Central memory CD4-positive, alpha-beta T cell (primary cell): ENCODE measurements at regions not wholly inside any gene's neighbourhood (a gene's known extent, or its start where the extent isn't known, plus 50 kb on each side); places are given as distances from the start of the nearest gene placed in this dataset.
"Not testable (repeated sequence)": the region's sequence is repeated elsewhere in the genome, so short reads cannot be mapped to it uniquely, and the experiment has no call there.

Experiments used
- DNase-seq: peaks from one replicate; pipeline ENCODE4 v3.0.0; 2022

- peak; percentile 77 for DNase-seq
These were observed 59.1 kb downstream of the ZNF467 start for GRCh38 chr7:149714081-149714909.

GRCh38 chr7:149713731-149714068 is 59.7 kb downstream of the ZNF467 start:
- no peak for DNase-seq

- no peak for DNase-seq
These were observed 60.2 kb downstream of the ZNF467 start for GRCh38 chr7:149713061-149713730.

- no peak for DNase-seq
These were observed 65.4 kb downstream of the ZNF467 start for GRCh38 chr7:149708026-149708425.

- DNase-seq: no peak
These were observed 65.9 kb downstream of the ZNF467 start for GRCh38 chr7:149707448-149707886.

- no peak for DNase-seq
These were observed 67.0 kb downstream of the ZNF467 start for GRCh38 chr7:149706398-149706797.

GRCh38 chr7:149704507-149704906 is 68.9 kb downstream of the ZNF467 start:
- DNase-seq: no peak

- no peak for DNase-seq
These were observed 70.2 kb downstream of the ZNF467 start for GRCh38 chr7:149703044-149703650.

GRCh38 chr7:149701495-149702240 is 71.7 kb downstream of the ZNF467 start:
- DNase-seq: no peak

GRCh38 chr7:149697767-149698166 is 75.6 kb downstream of the ZNF467 start:
- DNase-seq: not testable (repeated sequence)

GRCh38 chr7:149696280-149696679 is 77.1 kb downstream of the ZNF467 start:
- no peak for DNase-seq

- DNase-seq: no peak
These were observed 80.8 kb downstream of the ZNF467 start for GRCh38 chr7:149692557-149692982.

- DNase-seq: no peak
These were observed 81.3 kb downstream of the ZNF467 start for GRCh38 chr7:149692056-149692455.

GRCh38 chr7:149690688-149691446 is 82.5 kb downstream of the ZNF467 start:
- DNase-seq: no peak

- no peak for DNase-seq
These were observed 84.1 kb downstream of the ZNF467 start for GRCh38 chr7:149689291-149689721.

- no peak for DNase-seq
These were observed 84.6 kb downstream of the ZNF467 start for GRCh38 chr7:149688836-149689235.

- DNase-seq: not testable (repeated sequence)
These were observed 85.6 kb downstream of the ZNF467 start for GRCh38 chr7:149687820-149688219.

- DNase-seq: no peak
These were observed 86.9 kb downstream of the ZNF467 start for GRCh38 chr7:149686449-149686848.

GRCh38 chr7:149686011-149686410 is 87.4 kb downstream of the ZNF467 start:
- DNase-seq: no peak

- no peak for DNase-seq
These were observed 87.9 kb downstream of the ZNF467 start for GRCh38 chr7:149685455-149685854.

- DNase-seq: no peak
These were observed 89.5 kb downstream of the ZNF467 start for GRCh38 chr7:149683898-149684297.

GRCh38 chr7:149683181-149683580 is 90.2 kb downstream of the ZNF467 start:
- DNase-seq: no peak
